ENCODE measurements at regions not wholly inside any gene's neighbourhood (a gene's known extent, or its start where the extent isn't known, plus 50 kb on each side); places are given as distances from the start of the nearest gene placed in this dataset.

DNA sequence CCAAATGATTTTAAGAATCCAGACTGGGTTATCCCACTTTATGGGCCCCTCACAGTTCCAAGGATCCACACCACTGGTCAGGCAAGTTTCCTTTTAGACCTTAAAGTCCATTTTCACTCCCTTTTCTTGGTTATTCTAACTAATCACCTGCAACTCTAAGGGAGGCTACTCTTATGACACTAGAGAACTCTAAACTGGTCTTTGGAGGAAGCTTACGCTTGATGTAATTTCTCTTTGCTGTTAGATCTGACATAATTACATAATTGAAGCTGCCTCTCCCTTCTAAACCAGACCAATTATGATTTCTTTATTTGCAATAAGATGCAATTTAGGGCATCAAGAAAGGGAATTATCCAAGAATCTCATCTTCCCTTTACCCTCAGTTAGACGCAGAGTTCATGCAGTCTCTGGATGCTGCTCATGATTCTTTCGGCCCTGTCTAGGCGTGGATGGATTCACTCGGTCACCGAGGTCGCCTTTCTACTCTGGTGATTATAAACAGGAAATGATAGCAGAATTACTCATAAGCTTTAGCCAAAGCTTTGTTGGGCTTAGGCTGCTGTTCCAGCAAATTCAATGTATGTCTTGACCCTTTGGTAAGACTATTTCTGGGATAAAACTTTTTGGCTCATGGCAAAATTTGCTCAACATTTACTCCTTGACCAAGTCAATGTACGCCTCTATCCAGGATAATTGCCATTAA, 130.9 kb upstream of the PRNP start:
- peak; percentile 88 for ATAC-seq
- TF ChIP-seq CSDC2 (CRISPR knock-in tag; IDR thresholded peaks at IDR 0.05), result no peak
- no peak for TF ChIP-seq TCF4 (CRISPR knock-in tag; IDR thresholded peaks at IDR 0.05; ENCODE audit: borderline replicate concordance)
- no peak for TF ChIP-seq ZC3H10 (CRISPR knock-in tag; IDR thresholded peaks at IDR 0.05)
- no peak for TF ChIP-seq ZNF565 (CRISPR knock-in tag; conservative IDR thresholded peaks at IDR 0.05; ENCODE audit: low read depth)
- TF ChIP-seq, protein P1, sequence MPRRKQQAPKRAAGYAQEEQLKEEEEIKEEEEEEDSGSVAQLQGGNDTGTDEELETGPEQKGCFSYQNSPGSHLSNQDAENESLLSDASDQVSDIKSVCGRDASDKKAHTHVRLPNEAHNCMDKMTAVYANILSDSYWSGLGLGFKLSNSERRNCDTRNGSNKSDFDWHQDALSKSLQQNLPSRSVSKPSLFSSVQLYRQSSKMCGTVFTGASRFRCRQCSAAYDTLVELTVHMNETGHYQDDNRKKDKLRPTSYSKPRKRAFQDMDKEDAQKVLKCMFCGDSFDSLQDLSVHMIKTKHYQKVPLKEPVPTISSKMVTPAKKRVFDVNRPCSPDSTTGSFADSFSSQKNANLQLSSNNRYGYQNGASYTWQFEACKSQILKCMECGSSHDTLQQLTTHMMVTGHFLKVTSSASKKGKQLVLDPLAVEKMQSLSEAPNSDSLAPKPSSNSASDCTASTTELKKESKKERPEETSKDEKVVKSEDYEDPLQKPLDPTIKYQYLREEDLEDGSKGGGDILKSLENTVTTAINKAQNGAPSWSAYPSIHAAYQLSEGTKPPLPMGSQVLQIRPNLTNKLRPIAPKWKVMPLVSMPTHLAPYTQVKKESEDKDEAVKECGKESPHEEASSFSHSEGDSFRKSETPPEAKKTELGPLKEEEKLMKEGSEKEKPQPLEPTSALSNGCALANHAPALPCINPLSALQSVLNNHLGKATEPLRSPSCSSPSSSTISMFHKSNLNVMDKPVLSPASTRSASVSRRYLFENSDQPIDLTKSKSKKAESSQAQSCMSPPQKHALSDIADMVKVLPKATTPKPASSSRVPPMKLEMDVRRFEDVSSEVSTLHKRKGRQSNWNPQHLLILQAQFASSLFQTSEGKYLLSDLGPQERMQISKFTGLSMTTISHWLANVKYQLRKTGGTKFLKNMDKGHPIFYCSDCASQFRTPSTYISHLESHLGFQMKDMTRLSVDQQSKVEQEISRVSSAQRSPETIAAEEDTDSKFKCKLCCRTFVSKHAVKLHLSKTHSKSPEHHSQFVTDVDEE (CRISPR knock-in tag; IDR thresholded peaks at IDR 0.05), result no peak
- TF ChIP-seq CREB5 (CRISPR knock-in tag; IDR thresholded peaks at IDR 0.05; ENCODE audit: low read depth), result no peak

DNA sequence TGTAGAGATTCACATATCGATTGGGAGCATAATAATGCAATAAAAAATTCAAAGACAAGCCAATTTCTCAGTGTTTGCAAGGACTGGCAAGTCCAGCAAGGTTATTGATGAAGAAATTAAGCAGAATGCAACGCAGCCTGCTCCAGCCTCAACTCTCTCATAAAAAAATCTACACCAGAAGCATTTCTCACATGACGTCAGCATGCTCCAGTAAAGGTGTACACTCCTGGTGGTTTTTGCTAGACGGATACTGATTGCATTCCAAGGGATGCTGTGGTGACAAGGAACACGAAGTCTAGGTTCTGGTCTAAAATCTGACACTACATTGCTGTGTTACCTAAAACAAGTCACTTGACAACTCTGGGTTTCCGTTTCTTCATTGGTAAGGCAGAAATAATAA, 131.9 kb upstream of the PRNP start:
- ATAC-seq, result no peak
- TF ChIP-seq, protein P2, sequence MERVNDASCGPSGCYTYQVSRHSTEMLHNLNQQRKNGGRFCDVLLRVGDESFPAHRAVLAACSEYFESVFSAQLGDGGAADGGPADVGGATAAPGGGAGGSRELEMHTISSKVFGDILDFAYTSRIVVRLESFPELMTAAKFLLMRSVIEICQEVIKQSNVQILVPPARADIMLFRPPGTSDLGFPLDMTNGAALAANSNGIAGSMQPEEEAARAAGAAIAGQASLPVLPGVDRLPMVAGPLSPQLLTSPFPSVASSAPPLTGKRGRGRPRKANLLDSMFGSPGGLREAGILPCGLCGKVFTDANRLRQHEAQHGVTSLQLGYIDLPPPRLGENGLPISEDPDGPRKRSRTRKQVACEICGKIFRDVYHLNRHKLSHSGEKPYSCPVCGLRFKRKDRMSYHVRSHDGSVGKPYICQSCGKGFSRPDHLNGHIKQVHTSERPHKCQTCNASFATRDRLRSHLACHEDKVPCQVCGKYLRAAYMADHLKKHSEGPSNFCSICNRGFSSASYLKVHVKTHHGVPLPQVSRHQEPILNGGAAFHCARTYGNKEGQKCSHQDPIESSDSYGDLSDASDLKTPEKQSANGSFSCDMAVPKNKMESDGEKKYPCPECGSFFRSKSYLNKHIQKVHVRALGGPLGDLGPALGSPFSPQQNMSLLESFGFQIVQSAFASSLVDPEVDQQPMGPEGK (CRISPR knock-in tag; IDR thresholded peaks at IDR 0.05; ENCODE audit: borderline replicate concordance), result no peak
- TF ChIP-seq CREB5 (CRISPR knock-in tag; IDR thresholded peaks at IDR 0.05; ENCODE audit: low read depth) (no peak), CSDC2 (CRISPR knock-in tag; IDR thresholded peaks at IDR 0.05) (no peak), ARNTL (CRISPR knock-in tag; IDR thresholded peaks at IDR 0.05; ENCODE audit: borderline replicate concordance, low read depth) (no peak)

- TF ChIP-seq ZFP3 (CRISPR knock-in tag; IDR thresholded peaks at IDR 0.05), result no peak
- no peak for TF ChIP-seq ZNF70 (CRISPR knock-in tag; IDR thresholded peaks at IDR 0.05)
- TF ChIP-seq, protein P1 (CRISPR knock-in tag; IDR thresholded peaks at IDR 0.05), result no peak
- no peak for ATAC-seq
Observed at GRCh38 chr20:4552075-4552640, 134.1 kb upstream of the PRNP start.

GRCh38 chr20:4550740-4551139, 135.5 kb upstream of the PRNP start:
- TF ChIP-seq TOX (CRISPR knock-in tag; IDR thresholded peaks at IDR 0.05; ENCODE audit: borderline replicate concordance), result no peak
- no peak for TF ChIP-seq GLIS3 (CRISPR knock-in tag; IDR thresholded peaks at IDR 0.05)
- TF ChIP-seq, protein P2 (CRISPR knock-in tag; IDR thresholded peaks at IDR 0.05; ENCODE audit: borderline replicate concordance), result no peak
- TF ChIP-seq ZNF8 (CRISPR knock-in tag; IDR thresholded peaks at IDR 0.05), result no peak
- no peak for TF ChIP-seq OSR1 (CRISPR knock-in tag; IDR thresholded peaks at IDR 0.05)
- TF ChIP-seq ESRRG (CRISPR knock-in tag; IDR thresholded peaks at IDR 0.05), result no peak
- TF ChIP-seq, protein P1 (CRISPR knock-in tag; IDR thresholded peaks at IDR 0.05), result no peak
- no peak for TF ChIP-seq ZFP30 (CRISPR knock-in tag; IDR thresholded peaks at IDR 0.05)
- ATAC-seq, result no peak
